Fibroblast of lung (primary cell): ENCODE measurements at regions not wholly inside any gene's neighbourhood (a gene's known extent, or its start where the extent isn't known, plus 50 kb on each side); places are given as distances from the start of the nearest gene placed in this dataset.

Experiments used
- DNase-seq, 2 donors: peaks; one replicate each; pipeline versions ENCODE4 v3.0.0 to v3.0.0-alpha.2; 2010; ENCODE audit warnings: low read depth in 2 of 2
- H2AFZ ChIP-seq: 2 replicates; pipeline ENCODE4 v1.5.1; 2012; ENCODE audit warnings: low read length, control low read depth, inconsistent platforms
- H3K27ac ChIP-seq: 2 replicates; pipeline ENCODE4 v1.5.1; 2011; ENCODE audit warnings: low read length, control low read depth; ENCODE audit not compliant: insufficient read depth
- H3K27me3 ChIP-seq: 2 replicates; pipeline ENCODE4 v1.5.1; 2011; ENCODE audit warnings: mild to moderate bottlenecking, low read length; ENCODE audit not compliant: control insufficient read depth, insufficient read depth
- H3K36me3 ChIP-seq: 2 replicates; pipeline ENCODE4 v1.5.1; 2011; ENCODE audit warnings: low read length; ENCODE audit not compliant: control insufficient read depth, insufficient read depth
- H3K4me1 ChIP-seq: 2 replicates; pipeline ENCODE4 v1.5.1; 2011; ENCODE audit warnings: low read length; ENCODE audit not compliant: control insufficient read depth, insufficient read depth; ENCODE audit errors: extremely low read depth
- H3K4me2 ChIP-seq: 2 replicates; pipeline ENCODE4 v1.5.1; 2011; ENCODE audit warnings: low read length, control low read depth; ENCODE audit not compliant: insufficient read depth; ENCODE audit errors: extremely low read depth
- H3K4me3 ChIP-seq, 4 experiments: fragments of 200-600 bp in 1 of 4; sonication (generic) in 1 of 4; replicated peaks in 1 of 4; 2 replicates each; pipeline ENCODE4 v1.5.1; 2011 to 2016; ENCODE audit warnings: low read length in 4 of 4, low read depth in 3 of 4, mild to moderate bottlenecking in 3 of 4, control low read depth in 2 of 4, inconsistent platforms in 1 of 4, mixed read lengths in 1 of 4; ENCODE audit not compliant: insufficient read depth in 1 of 4; ENCODE audit errors: control extremely low read depth in 1 of 4
- H3K79me2 ChIP-seq: 2 replicates; pipeline ENCODE4 v1.5.1; 2012; ENCODE audit warnings: mild to moderate bottlenecking, low read length, inconsistent platforms; ENCODE audit not compliant: control insufficient read depth, insufficient read depth
- H3K9ac ChIP-seq: 2 replicates; pipeline ENCODE4 v1.5.1; 2011; ENCODE audit warnings: mild to moderate bottlenecking, low read length, control low read depth; ENCODE audit not compliant: insufficient read depth
- H3K9me3 ChIP-seq: 2 replicates; pipeline ENCODE4 v1.5.1; 2012; ENCODE audit warnings: low read depth, low read length; ENCODE audit not compliant: control insufficient read depth, insufficient read depth
- H4K20me1 ChIP-seq: 2 replicates; pipeline ENCODE4 v1.5.1; 2011; ENCODE audit warnings: low read length; ENCODE audit not compliant: control insufficient read depth, insufficient read depth; ENCODE audit errors: extremely low read depth
- CTCF ChIP-seq, 2 donors: IDR thresholded peaks in 1 of 2; conservative IDR thresholded peaks in 1 of 2; 1 replicate in 1 of 2; 2 replicates in 1 of 2; pipeline ENCODE4 v1.5.1; 2011 to 2012; ENCODE audit warnings: low read length in 2 of 2, control low read depth in 1 of 2, inconsistent platforms in 1 of 2, low read depth in 1 of 2, mild to moderate bottlenecking in 1 of 2
- EZH2 ChIP-seq: IDR thresholded peaks from 2 replicates; pipeline ENCODE4 v1.5.1; 2012; ENCODE audit warnings: low read length, control low read depth, mild to moderate bottlenecking; ENCODE audit errors: missing control alignments

GRCh38 chr16:52165961-52166360 lies 381.0 kb downstream of the TOX3 start:
- no peak for DNase-seq
- H2AFZ ChIP-seq, result no peak overlapping the region
- no peaks in the 10 kb centered on the region for H4K20me1 ChIP-seq
- no peaks in the 10 kb centered on the region for H3K79me2 ChIP-seq
- no peaks in the 10 kb centered on the region for H3K27me3 ChIP-seq
- no peak overlapping the region for H3K4me2 ChIP-seq
- H3K4me3 ChIP-seq, result no peak overlapping the region
- H3K9ac ChIP-seq, result no peak overlapping the region
- no peaks in the 10 kb centered on the region for H3K4me1 ChIP-seq
- no peaks in the 10 kb centered on the region for H3K9me3 ChIP-seq
- H3K27ac ChIP-seq, result no peak overlapping the region
- TF ChIP-seq CTCF (conservative IDR thresholded peaks at IDR 0.05 in 1 of 2, IDR thresholded peaks at IDR 0.05 in 1 of 2; ENCODE audit: low read depth in 1 of 2, low read length in 2 of 2), result no peak
- no peaks in the 10 kb centered on the region for H3K36me3 ChIP-seq

GRCh38 chr16:52149003-52149402 lies 397.9 kb downstream of the TOX3 start:
- no peaks in the 10 kb centered on the region for H3K36me3 ChIP-seq
- no peak overlapping the region for H2AFZ ChIP-seq
- H3K9me3 ChIP-seq, result no peaks in the 10 kb centered on the region
- H3K4me2 ChIP-seq, result no peak overlapping the region
- no peaks in the 10 kb centered on the region for H3K4me1 ChIP-seq
- no peaks in the 10 kb centered on the region for H3K27me3 ChIP-seq
- TF ChIP-seq CTCF (conservative IDR thresholded peaks at IDR 0.05 in 1 of 2, IDR thresholded peaks at IDR 0.05 in 1 of 2; ENCODE audit: low read depth in 1 of 2, low read length in 2 of 2) (no peak), EZH2 (no peak)
- no peaks in the 10 kb centered on the region for H3K79me2 ChIP-seq
- H4K20me1 ChIP-seq, result no peaks in the 10 kb centered on the region
- no peak overlapping the region for H3K27ac ChIP-seq
- no peak for DNase-seq
- H3K4me3 ChIP-seq, result no peak overlapping the region
- H3K9ac ChIP-seq, result no peak overlapping the region

DNA sequence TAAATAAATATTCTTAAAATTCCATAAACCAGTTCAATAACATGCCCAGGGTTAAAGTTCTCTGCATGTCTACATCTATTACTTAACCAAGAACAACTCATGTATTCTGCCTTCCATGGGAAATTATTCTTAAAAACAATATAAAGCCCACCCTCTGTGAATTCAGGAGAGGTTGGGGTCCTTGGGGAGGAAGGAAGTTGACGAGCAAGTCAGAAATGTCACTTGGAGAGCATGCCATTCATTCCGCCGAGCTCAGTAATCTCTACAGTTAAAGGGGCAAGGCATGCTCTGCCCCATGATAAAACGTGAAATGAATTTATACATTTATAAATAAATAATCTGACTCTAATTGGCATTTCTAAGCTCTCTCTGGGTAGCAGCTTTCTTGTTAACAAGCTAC lies 405.1 kb downstream of the TOX3 start:
- H3K9me3 ChIP-seq, result no peaks in the 10 kb centered on the region
- H3K27me3 ChIP-seq, result no peaks in the 10 kb centered on the region
- H3K36me3 ChIP-seq, result no peaks in the 10 kb centered on the region
- peak in 1 of 2 donors; percentile 1 for DNase-seq
- no peak overlapping the region for H3K4me2 ChIP-seq
- no peak overlapping the region for H3K4me3 ChIP-seq
- H3K9ac ChIP-seq, result no peak overlapping the region
- H3K4me1 ChIP-seq, result no peaks in the 10 kb centered on the region
- H4K20me1 ChIP-seq, result no peaks in the 10 kb centered on the region
- H3K79me2 ChIP-seq, result no peaks in the 10 kb centered on the region
- no peak overlapping the region for H3K27ac ChIP-seq
- H2AFZ ChIP-seq, result no peak overlapping the region
- TF ChIP-seq EZH2, result no peak
- TF ChIP-seq CTCF (conservative IDR thresholded peaks at IDR 0.05 in 1 of 2, IDR thresholded peaks at IDR 0.05 in 1 of 2; ENCODE audit: low read depth in 1 of 2, low read length in 2 of 2), result no peak
